ENCODE measurements at regions not wholly inside any gene's neighbourhood (a gene's known extent, or its start where the extent isn't known, plus 50 kb on each side); places are given as distances from the start of the nearest gene placed in this dataset.
"Not testable (repeated sequence)": the region's sequence is repeated elsewhere in the genome, so short reads cannot be mapped to it uniquely, and the experiment has no call there.

- DNase-seq (ENCODE audit: low spot score): not testable (repeated sequence)
These were observed 1609.3 kb downstream of the SPATA31A7 start for GRCh38 chr9:62798884-62799850.

GRCh38 chr9:62799851-62800371 is 1610.1 kb downstream of the SPATA31A7 start:
- not testable (repeated sequence) for DNase-seq (ENCODE audit: low spot score)

DNA sequence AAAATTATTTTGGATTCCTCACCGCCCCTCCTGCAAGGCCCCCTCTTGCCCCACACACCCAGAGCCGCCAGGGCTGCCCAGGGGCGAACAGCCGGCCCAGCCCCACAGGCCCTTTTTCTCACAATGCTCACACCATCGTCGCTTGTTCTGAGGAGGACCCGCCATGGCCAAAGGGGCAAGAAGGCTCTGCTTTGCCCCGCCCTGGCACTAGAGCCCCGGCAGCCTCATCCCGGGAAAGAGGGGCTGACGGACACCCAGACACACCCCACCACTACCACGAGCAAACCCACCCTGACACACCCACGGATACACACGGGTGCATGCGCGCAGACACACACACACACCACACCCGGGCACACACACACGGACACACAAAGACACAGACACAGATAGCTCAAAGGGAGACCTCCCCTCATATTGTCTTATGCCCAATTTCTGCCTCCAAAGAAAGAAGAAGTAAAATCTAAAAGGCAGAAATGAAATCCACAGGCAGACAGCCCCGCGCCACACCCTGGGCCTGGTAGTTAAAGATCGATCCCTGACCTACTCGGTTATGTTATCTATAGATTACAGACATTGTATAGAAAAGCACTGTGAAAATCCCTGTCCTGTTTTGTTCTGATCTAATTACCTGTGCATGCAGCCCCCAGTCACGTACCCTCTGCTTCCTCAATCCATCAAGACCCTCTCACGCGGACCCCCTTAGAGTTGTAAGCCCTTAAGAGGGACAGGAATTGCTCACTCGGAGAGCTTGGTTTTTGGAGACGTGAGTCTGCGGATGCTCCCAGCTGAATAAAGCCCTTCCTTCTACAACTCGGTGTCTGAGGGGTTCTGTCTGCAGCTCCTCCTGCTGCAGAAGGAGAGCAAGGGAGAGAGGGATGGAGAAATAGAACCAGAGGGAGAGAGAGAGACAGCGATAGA is 1610.9 kb downstream of the SPATA31A7 start:
- DNase-seq (ENCODE audit: low spot score): peak; percentile 8

DNA sequence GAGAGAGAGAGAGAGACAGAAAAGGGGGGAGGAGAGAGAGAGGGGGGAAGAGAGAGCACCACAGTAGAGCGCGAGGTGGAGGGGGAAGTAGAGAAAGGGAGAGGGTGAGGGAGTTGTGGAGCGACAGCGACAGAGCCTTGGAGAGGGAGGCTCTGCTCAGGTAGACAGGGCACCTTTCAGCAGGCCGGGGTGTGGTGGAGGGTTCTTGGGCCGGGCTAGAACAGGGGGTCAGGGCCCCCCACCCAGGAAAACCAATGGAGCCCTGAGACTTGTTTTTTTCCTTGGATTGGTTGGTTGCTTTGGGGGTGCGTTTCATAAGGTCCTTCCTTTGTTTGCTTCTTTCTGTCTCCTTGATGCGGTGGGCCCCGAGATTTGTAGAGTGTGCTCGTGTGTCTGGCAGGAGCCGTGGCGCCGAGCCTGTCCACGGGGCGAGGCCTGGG is 1611.6 kb downstream of the SPATA31A7 start:
- DNase-seq (ENCODE audit: low spot score): not testable (repeated sequence)

DNA sequence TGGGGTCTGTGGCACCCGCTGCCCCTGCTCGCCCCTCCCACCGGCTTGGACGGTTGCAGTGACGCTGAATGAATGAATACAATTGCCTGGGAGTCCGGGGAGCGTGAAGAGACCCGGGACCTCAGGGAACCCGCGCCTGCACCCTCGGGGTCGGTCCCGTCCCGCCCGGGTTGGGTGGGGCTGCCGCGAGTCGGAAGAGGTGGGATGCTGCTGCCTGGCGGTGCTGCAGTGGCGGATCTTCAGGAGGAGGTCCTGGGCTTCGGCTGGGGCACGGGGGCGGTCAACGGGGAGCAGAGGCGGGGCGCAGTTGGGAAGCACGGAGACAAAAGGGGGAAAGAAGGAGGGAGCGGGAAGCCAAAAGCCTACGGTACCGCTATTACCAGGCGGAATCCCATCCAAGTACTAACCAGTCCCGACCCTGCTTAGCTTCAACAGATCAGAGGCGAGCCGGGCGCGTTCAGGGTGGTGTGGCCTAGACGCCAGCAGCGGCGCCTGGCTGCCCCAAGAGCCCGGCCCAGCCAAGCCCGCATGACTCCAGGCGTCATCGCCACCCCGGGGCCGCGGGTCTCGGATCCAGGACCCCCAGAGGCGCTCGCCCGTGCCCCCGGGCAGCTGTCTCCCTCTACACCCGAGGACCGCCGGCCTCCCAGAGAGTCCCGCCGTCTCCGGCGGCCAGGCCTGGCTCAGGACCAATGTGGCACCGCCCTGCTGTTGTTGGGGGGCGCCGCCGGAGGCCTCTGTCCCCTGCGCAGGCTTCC is 1612.3 kb downstream of the SPATA31A7 start:
- peak; percentile 92 for DNase-seq (ENCODE audit: low spot score)

GRCh38 chr9:62802719-62803079 is 1612.9 kb downstream of the SPATA31A7 start:
- not testable (repeated sequence) for DNase-seq (ENCODE audit: low spot score)

DNA sequence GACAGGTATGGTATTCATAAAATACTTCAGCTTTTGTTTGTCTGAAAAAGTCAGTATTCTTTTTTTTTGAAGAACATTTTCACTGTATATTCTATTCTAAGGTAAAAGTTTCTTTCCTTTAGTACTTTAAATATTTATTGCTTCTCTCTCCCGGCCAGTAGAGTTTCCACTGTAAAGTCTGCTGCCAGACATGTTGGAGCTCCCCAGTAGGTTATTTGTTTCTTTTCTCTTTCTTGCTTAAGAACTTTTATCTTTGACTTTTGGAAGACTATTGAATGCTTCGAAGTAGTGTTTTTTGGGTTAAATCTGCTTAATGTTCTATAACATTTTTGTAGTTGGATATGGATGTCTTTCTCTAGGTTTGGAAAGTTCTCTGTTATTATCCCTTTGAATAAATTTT is 1613.3 kb downstream of the SPATA31A7 start:
- DNase-seq (ENCODE audit: low spot score): not testable (repeated sequence)

DNA sequence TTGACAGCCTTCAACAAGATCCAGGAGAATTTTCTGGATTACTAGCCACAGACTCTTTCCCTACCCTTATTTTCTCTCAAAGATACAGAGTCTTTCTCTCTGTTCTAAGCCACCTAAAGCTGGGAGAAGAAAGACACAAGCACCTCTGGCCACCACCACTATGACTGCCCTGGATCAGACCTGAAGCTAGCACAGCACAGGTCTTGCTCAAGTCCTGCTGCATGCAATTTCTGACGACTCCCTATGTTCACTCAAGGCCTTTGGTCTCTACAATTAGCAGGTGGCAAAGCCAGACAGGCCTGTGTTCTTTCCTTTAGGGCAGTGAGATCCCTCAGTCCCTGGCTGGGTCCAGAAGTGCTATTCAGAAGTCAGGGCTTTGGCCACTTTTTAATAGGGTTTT is 1614.5 kb downstream of the SPATA31A7 start:
- not testable (repeated sequence) for DNase-seq (ENCODE audit: low spot score)

GRCh38 chr9:62807424-62807823 is 1617.6 kb downstream of the SPATA31A7 start:
- not testable (repeated sequence) for DNase-seq (ENCODE audit: low spot score)

DNA sequence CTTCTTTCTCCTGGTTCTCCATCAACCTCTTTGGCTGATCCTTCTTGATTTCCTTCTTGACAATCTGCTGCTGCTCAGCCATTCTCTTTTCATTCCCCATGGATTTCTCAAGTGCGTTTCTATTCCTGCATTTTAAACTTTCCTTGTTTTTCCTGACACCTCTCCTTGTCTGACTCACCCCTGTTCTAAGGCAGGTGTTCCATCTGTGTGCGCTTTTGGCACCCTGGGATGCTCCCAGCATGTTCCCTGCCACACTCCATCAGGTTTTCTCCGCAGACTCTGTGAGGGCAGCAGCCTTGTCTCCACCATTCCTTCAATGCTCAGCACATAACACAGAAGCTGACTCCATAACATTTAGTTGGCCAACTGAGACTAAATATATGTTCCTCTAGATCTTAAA is 1618.2 kb downstream of the SPATA31A7 start:
- DNase-seq (ENCODE audit: low spot score): not testable (repeated sequence)

- DNase-seq (ENCODE audit: low spot score): not testable (repeated sequence)
These were observed 1620.5 kb downstream of the SPATA31A7 start for GRCh38 chr9:62810318-62810717.

GRCh38 chr9:62810811-62811315 is 1621.0 kb downstream of the SPATA31A7 start:
- not testable (repeated sequence) for DNase-seq (ENCODE audit: low spot score)

DNA sequence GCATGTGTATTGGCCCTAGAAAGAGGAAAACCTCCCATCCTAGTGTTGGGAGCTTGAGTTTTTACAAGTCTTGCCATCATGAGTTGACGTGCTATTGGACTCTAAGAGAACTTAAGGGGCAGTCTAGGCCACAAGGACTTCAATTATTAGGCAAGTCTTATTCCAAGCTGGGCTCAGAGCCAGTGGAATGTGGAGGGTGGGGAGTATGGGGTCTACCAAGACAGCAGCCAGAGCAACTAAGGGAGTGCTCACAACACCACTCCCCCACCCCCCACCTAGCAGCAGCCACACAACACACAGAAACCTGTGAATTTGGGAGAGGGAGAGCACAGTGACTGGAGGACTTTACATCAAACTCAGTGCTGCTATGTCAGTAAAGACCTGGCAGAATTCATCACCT is 1625.6 kb downstream of the SPATA31A7 start:
- DNase-seq (ENCODE audit: low spot score): not testable (repeated sequence)

GRCh38 chr9:62816331-62816730 is 1626.5 kb downstream of the SPATA31A7 start:
- DNase-seq (ENCODE audit: low spot score): not testable (repeated sequence)

DNA sequence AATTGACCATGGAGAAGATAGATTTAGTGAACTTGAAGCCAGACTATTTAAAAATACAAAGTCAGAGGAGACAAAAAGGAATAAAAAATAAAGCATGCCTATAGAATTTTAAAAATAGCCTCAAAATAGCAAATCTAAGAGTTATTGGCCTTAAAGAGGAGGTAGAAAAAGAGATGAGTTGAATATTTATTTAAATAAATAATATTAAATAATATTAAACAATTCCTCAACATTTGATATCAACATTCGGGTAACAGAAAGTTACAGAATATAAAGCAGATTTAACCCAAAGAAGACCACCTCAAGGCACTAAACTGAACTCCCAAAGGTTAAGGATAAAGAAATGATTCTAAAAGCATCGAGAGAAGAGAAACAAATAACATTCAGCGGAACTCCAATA is 1627.4 kb downstream of the SPATA31A7 start:
- DNase-seq (ENCODE audit: low spot score): not testable (repeated sequence)

DNA sequence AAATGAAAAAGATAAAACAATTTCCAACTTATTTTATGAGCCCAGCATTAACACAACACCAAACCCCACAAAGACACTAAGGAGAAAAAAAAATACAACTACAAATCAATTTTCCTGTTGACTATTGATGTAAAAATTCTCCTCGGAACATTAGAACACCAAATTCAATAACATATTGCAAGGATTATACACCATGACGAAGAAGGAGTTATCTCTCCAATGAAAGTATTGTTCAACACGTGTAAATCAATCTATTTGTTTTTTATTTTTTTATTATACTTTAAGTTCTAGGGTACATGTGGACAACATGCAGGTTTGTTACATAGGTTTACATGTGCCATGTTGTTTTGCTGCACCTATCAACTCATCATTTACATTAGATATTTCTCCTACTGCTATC is 1632.3 kb downstream of the SPATA31A7 start:
- DNase-seq (ENCODE audit: low spot score): not testable (repeated sequence)

DNA sequence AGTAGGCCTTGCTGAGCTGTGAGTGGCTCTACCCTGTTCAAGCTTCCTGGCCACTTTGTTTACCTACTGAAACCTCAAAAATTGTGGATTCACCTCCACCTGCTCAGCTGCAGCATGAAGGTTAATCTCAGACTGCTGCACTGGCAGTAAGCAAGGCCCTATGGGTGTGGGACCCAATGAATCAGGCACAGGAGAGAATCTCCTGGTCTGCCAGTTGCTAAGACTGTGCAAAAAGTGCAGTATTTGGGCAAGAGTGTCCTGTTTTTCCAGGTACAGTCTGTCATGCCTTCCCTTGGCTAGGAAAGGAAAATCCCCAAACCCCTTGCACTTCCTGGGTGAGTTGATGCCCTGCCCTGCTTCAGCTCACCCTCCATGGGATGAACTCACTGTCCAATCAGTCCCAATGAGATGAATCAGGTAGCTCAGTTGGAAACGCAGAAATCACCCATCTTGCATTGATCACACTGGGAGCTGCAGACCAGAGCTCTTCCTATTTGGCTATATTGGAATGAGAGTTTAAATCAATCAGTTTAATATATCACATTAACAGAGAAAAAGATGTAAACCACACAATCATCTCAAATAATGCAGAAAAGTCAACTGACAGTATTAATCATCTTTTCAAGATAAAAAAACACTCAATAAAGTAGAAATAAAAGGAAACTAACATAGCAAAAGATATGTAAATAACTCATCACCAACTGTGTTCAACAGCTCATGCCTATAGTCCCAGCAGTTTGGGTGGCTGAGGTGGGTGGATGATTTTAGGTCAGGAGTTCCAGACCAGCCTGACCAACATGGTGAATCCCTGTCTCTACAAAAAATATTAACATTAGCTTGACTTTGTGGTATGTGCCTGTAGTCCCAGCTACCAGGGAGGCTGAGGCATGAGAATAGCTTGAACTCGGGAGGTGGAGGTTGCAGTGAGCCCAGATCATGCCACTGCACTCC is 1638.4 kb downstream of the SPATA31A7 start:
- DNase-seq (ENCODE audit: low spot score): not testable (repeated sequence)

DNA sequence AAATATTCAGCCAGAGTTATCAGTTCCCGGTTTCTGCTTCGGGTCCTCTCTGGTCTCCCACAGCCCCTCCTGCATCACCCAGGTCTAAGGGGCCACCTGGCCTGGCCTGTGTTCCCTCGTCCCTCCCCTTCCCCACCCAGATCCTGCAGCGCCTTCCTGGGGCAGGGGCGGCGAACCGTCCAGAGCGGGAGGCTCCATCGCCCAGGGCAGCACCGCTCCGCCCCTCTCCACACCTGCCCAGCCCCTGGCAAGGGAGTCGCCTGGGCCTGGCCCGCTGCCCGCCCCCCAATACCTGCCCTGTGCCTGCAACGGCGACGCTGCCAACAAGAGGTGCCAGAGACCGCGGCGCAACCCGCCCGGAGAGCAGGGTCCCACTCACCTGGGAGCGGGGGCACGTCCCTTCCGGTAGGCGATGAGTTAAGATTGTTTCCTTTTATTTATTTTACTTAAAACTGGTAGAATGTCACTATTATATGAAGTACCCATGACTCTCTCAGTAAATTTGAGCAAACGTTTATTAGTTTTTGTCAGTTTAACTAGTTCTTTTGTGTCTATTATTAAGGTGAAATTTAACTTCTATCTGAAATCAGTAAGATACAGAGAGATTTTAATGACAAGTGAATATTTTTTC is 1641.1 kb downstream of the SPATA31A7 start:
- DNase-seq (ENCODE audit: low spot score): not testable (repeated sequence)

All from germinal center (tissue), 1 donor.